T-cell (primary cell): ENCODE measurements at regions not wholly inside any gene's neighbourhood (a gene's known extent, or its start where the extent isn't known, plus 50 kb on each side); places are given as distances from the start of the nearest gene placed in this dataset.

ENCODE experiments used
- ATAC-seq, 4 experiments: fragments of 200-7000 bp in 3 of 4; fragments of 150-1000 bp in 1 of 4; cut with Tn5 transposase; replicated peaks in 1 of 4; 1 replicate in 3 of 4; 2 replicates in 1 of 4; pipeline ENCODE4 v1.10.0; 2021; ENCODE audit warnings: moderate library complexity in 3 of 4, mild to moderate bottlenecking in 2 of 4, moderate number of reproducible peaks in 1 of 4
- CTCF ChIA-PET, 2 donors: fragments of 300-600 bp; sonication (Branson Sonifier 250); formaldehyde crosslinking; loops; one replicate each; lab custom pipeline; 2022; ENCODE audit warnings: antibody characterized with exemption in 2 of 2; lab: Charles Lee
- POLR2A ChIA-PET, 2 donors: fragments of 300-600 bp; sonication (Branson Sonifier 250); formaldehyde crosslinking; loops; one replicate each; lab custom pipeline; 2022; ENCODE audit warnings: antibody characterized with exemption in 2 of 2; lab: Charles Lee
- DNase-seq, 35 experiments: peaks; one replicate each; pipeline versions ENCODE4 v3.0.0 to v3.0.0-alpha.2; 2013 to 2023
- H3K27ac ChIP-seq: one replicate; pipeline ENCODE4 v1.5.1; 2013; ENCODE audit warnings: low read length
- H3K27me3 ChIP-seq, 2 experiments: replicated peaks in 1 of 2; 1 replicate in 1 of 2; 2 replicates in 1 of 2; pipeline versions ENCODE4 v1.6.1 to v1.7.0; 2013; ENCODE audit warnings: low read length in 1 of 2, mixed read lengths in 1 of 2; ENCODE audit not compliant: control insufficient read depth in 2 of 2, insufficient read depth in 2 of 2; ENCODE audit errors: extremely low read depth in 1 of 2
- H3K36me3 ChIP-seq, 2 donors: 1 replicate in 1 of 2; 2 replicates in 1 of 2; pipeline versions ENCODE4 v1.6.1 to v1.7.0; 2013; ENCODE audit warnings: low read length in 1 of 2; ENCODE audit not compliant: control insufficient read depth in 2 of 2, insufficient read depth in 1 of 2; ENCODE audit errors: extremely low read depth in 1 of 2
- H3K4me1 ChIP-seq, 2 experiments: 1 replicate in 1 of 2; 2 replicates in 1 of 2; pipeline versions ENCODE4 v1.6.1 to v1.7.0; 2013; ENCODE audit warnings: low read length in 2 of 2, mixed read lengths in 1 of 2; ENCODE audit not compliant: insufficient read depth in 2 of 2, control insufficient read depth in 1 of 2; ENCODE audit errors: extremely low read depth in 1 of 2
- H3K4me3 ChIP-seq, 2 donors: 1 replicate in 1 of 2; 2 replicates in 1 of 2; pipeline versions ENCODE4 v1.5.1 to v1.7.0; 2013; ENCODE audit warnings: mild to moderate bottlenecking in 2 of 2, low read length in 1 of 2, moderate library complexity in 1 of 2; ENCODE audit not compliant: control insufficient read depth in 1 of 2; ENCODE audit errors: extremely low read depth in 1 of 2
- H3K9me3 ChIP-seq: 2 replicates; pipeline ENCODE4 v1.7.0; 2013
- H3K27ac Mint-ChIP-seq, 2 donors: one replicate each; pipeline ENCODE4 v1.8.0; 2020 to 2021; ENCODE audit warnings: mild to moderate bottlenecking in 2 of 2, mixed read lengths in 2 of 2
- H3K27me3 Mint-ChIP-seq, 2 donors: one replicate each; pipeline ENCODE4 v1.8.0; 2021 to 2022; ENCODE audit warnings: mixed read lengths in 2 of 2
- H3K36me3 Mint-ChIP-seq: one replicate; pipeline ENCODE4 v1.8.0; 2021; ENCODE audit warnings: mixed read lengths
- H3K4me1 Mint-ChIP-seq, 3 donors: one replicate each; pipeline ENCODE4 v1.8.0; 2020 to 2022; ENCODE audit warnings: mixed read lengths in 3 of 3, mild to moderate bottlenecking in 1 of 3
- H3K4me3 Mint-ChIP-seq, 3 donors: one replicate each; pipeline ENCODE4 v1.8.0; 2020 to 2022; ENCODE audit warnings: mild to moderate bottlenecking in 3 of 3, mixed read lengths in 3 of 3, moderate library complexity in 3 of 3
- H3K9me3 Mint-ChIP-seq, 3 donors: one replicate each; pipeline ENCODE4 v1.8.0; 2020 to 2022; ENCODE audit warnings: mixed read lengths in 3 of 3
- WGBS: methylation state at CpG from one replicate; pipeline ENCODE4 v1.1.5; 2013; ENCODE audit warnings: missing lambda C conversion rate; ENCODE audit not compliant: insufficient coverage; 5-methylcytosine and 5-hydroxymethylcytosine counted together

- Mint-ChIP-seq H3K36me3 (no peaks in the 10 kb centered on the region), H3K27me3 (peaks cover 0 to 22% of the 10 kb centered on the region in 2 donors), H3K27ac (no peak overlapping the region), H3K4me3 (no peak overlapping the region), H3K9me3 (peaks cover 0 to 2% (median 0%) of the 10 kb centered on the region in 3 donors), H3K4me1 (no peaks in the 10 kb centered on the region)
- 50% methylated on average over 1 of the region's 5 CpGs for WGBS
- Histone ChIP-seq H3K4me3 (no peak overlapping the region), H3K27me3 (peaks cover 2 to 14% of the 10 kb centered on the region in 2 experiments), H3K36me3 (no peaks in the 10 kb centered on the region), H3K27ac (no peak overlapping the region), H3K4me1 (no peaks in the 10 kb centered on the region), H3K9me3 (no peaks in the 10 kb centered on the region)
- no peak for DNase-seq
- ATAC-seq = no peak
- ChIA-PET POLR2A (no interaction called here), CTCF (no interaction called here)
Measured at GRCh38 chr22:27207266-27207665, 549.9 kb downstream of the MIAT start.

GRCh38 chr22:27207907-27208306 is 550.5 kb downstream of the MIAT start:
- POLR2A ChIA-PET = no interaction called here
- Histone ChIP-seq H3K27ac (no peak overlapping the region), H3K9me3 (no peaks in the 10 kb centered on the region), H3K27me3 (peaks cover 6 to 9% of the 10 kb centered on the region in 2 experiments), H3K4me3 (no peak overlapping the region), H3K4me1 (no peaks in the 10 kb centered on the region), H3K36me3 (no peaks in the 10 kb centered on the region)
- CTCF ChIA-PET = no interaction called here
- Mint-ChIP-seq H3K27me3 (peaks cover 4 to 22% of the 10 kb centered on the region in 2 donors), H3K4me1 (no peaks in the 10 kb centered on the region), H3K27ac (no peak overlapping the region), H3K9me3 (peaks cover 0 to 2% (median 0%) of the 10 kb centered on the region in 3 donors), H3K36me3 (no peaks in the 10 kb centered on the region), H3K4me3 (no peak overlapping the region)
- ATAC-seq (no peak), DNase-seq (no peak)
- 67% methylated on average over 3 of the region's 4 CpGs for WGBS

- no peak overlapping the region for H3K4me3 ChIP-seq
- Mint-ChIP-seq H3K27ac (no peak overlapping the region), H3K27me3 (peaks cover 13 to 29% of the 10 kb centered on the region in 2 donors), H3K36me3 (no peaks in the 10 kb centered on the region), H3K4me1 (no peaks in the 10 kb centered on the region), H3K4me3 (no peak overlapping the region), H3K9me3 (no peaks in the 10 kb centered on the region)
- ChIA-PET CTCF (no interaction called here), POLR2A (interaction anchor here in 1 of 2 donors (0.9 kb wide), 1 partner anchor 493 kb away, joined by 5 read pairs; no protein-coding TSS in a partner anchor)
- ATAC-seq (no peak), DNase-seq (no peak)
- H3K36me3 ChIP-seq = no peaks in the 10 kb centered on the region
- H3K27ac ChIP-seq = no peak overlapping the region
- WGBS = 54% methylated on average over 5 of the region's 10 CpGs
- H3K27me3 ChIP-seq = peaks cover 6 to 14% of the 10 kb centered on the region in 2 experiments
- no peaks in the 10 kb centered on the region for H3K4me1 ChIP-seq
- no peaks in the 10 kb centered on the region for H3K9me3 ChIP-seq
Measured at GRCh38 chr22:27210111-27210730, 552.8 kb downstream of the MIAT start.

- Mint-ChIP-seq H3K27ac (no peak overlapping the region), H3K9me3 (no peaks in the 10 kb centered on the region), H3K4me1 (no peaks in the 10 kb centered on the region), H3K36me3 (no peaks in the 10 kb centered on the region), H3K27me3 (peaks cover 19 to 26% of the 10 kb centered on the region in 2 donors), H3K4me3 (no peak overlapping the region)
- H3K36me3 ChIP-seq = no peaks in the 10 kb centered on the region
- POLR2A ChIA-PET = no interaction called here
- no peak overlapping the region for H3K27ac ChIP-seq
- 0% methylated on average over 2 of the region's 4 CpGs for WGBS
- H3K4me1 ChIP-seq = no peaks in the 10 kb centered on the region
- peaks cover 6 to 17% of the 10 kb centered on the region in 2 experiments for H3K27me3 ChIP-seq
- H3K4me3 ChIP-seq = no peak overlapping the region
- no peaks in the 10 kb centered on the region for H3K9me3 ChIP-seq
- CTCF ChIA-PET = no interaction called here
- ATAC-seq (no peak), DNase-seq (no peak)
Measured at GRCh38 chr22:27212102-27212501, 554.7 kb downstream of the MIAT start.

- Mint-ChIP-seq H3K4me3 (no peak overlapping the region), H3K9me3 (no peaks in the 10 kb centered on the region), H3K27me3 (peaks cover 19 to 27% of the 10 kb centered on the region in 2 donors), H3K27ac (no peak overlapping the region), H3K4me1 (no peaks in the 10 kb centered on the region), H3K36me3 (no peaks in the 10 kb centered on the region)
- Histone ChIP-seq H3K4me1 (no peaks in the 10 kb centered on the region), H3K9me3 (no peaks in the 10 kb centered on the region), H3K4me3 (no peak overlapping the region), H3K27me3 (peaks cover 6 to 20% of the 10 kb centered on the region in 2 experiments), H3K27ac (no peak overlapping the region), H3K36me3 (no peaks in the 10 kb centered on the region)
- 25% methylated on average over 9 of the region's 14 CpGs for whole genome bisulfite sequencing
- ChIA-PET POLR2A (no interaction called here), CTCF (no interaction called here)
- ATAC-seq (no peak), DNase-seq (no peak)
Measured at GRCh38 chr22:27212617-27213177, 555.3 kb downstream of the MIAT start.

- Mint-ChIP-seq H3K27me3 (peaks cover 21 to 27% of the 10 kb centered on the region in 2 donors), H3K4me3 (no peak overlapping the region), H3K9me3 (no peaks in the 10 kb centered on the region), H3K36me3 (no peaks in the 10 kb centered on the region), H3K4me1 (no peaks in the 10 kb centered on the region), H3K27ac (no peak overlapping the region)
- ATAC-seq = no peak
- ChIA-PET POLR2A (no interaction called here), CTCF (no interaction called here)
- H3K36me3 ChIP-seq = no peaks in the 10 kb centered on the region
- H3K27me3 ChIP-seq = peaks cover 6 to 20% of the 10 kb centered on the region in 2 experiments
- H3K27ac ChIP-seq = no peak overlapping the region
- H3K9me3 ChIP-seq = no peaks in the 10 kb centered on the region
- no peaks in the 10 kb centered on the region for H3K4me1 ChIP-seq
- no peak for DNase-seq
- H3K4me3 ChIP-seq = no peak overlapping the region
- WGBS = 40% methylated on average over 3 of the region's 4 CpGs
Measured at GRCh38 chr22:27213294-27213693, 555.9 kb downstream of the MIAT start.
